GM18870 (cell line): ENCODE measurements at regions not wholly inside any gene's neighbourhood (a gene's known extent, or its start where the extent isn't known, plus 50 kb on each side); places are given as distances from the start of the nearest gene placed in this dataset.

Experiments used
- ATAC-seq: cut with Tn5 transposase; IDR thresholded peaks from one replicate; pipeline ENCODE4 v1.9.1; 2021; ENCODE audit warnings: moderate library complexity; ENCODE audit not compliant: unreplicated experiment

DNA sequence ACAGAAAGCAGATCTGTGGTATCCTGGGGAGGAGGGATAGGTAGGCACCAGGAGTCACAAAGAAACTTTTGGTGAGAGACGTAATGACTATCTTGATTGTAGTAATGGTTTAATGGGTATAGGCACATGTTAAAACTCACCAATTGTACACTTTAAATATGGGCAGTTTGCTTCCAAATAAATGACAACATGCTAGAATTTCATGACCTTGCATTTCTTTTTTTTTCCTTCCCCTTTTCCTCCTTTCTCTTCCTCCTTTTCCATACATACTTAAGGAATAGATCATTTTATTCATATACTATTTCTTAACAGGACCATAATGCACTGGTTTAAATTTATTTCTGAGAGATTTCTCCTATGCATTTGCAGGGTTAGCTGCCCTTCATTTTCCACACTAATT lies 341.8 kb downstream of the TMEM182 start:
- ATAC-seq: no peak

DNA sequence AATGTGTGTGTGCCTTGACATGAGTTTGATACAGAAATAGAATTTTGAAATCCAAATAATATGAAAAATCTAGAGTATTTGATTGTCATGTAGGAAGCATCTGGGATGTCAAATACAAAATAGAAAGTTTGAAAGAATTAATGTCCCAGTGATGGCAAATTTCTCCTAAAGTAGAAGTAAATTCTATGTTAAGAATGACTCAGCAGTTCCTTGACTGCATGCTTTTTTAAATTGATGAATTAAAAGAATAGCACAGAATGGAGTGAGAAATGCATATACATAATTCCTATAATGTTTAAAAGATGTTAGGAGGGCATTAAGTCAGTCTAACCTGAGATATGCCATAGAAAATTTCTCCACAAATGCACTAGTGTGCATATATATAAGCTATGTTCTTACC lies 357.5 kb downstream of the TMEM182 start:
- ATAC-seq: no peak

DNA sequence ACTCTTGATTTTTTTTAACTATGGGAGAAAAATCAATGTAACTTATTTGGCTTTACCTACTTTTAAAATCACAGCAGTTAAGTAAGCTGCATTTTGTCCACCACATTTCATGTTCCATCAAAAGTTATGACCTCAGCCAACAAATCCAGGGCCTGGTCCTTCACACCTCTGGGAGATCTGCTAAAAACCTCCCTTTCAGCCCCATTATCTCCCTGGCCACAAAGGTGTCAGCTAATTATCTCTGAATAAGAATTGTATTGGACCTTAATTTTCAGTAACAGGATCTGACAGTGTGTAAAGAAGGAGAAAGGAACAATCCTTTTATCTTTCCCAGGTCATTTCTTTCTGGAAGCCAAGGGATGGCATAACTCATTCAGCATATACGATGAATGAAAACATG lies 359.3 kb downstream of the TMEM182 start:
- no peak for ATAC-seq

DNA sequence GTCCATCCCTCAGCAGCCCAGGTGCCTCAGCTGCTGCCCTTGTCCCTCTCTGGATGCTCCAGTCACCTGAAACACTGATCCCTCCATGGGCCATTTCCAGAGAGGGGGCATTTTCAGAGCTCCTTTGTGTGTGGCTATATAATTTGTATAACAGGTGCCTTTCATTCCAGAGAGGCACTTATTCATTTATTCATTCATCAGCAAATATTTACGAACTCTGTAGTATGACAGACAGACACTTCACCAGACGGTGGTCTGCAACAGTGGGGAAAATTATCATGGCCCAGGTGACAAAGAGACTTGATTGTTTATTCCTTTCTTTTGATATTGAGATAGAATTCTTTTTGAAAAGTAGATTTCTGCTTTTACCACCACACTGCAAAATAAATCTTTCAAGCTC lies 361.7 kb downstream of the TMEM182 start:
- ATAC-seq: no peak

DNA sequence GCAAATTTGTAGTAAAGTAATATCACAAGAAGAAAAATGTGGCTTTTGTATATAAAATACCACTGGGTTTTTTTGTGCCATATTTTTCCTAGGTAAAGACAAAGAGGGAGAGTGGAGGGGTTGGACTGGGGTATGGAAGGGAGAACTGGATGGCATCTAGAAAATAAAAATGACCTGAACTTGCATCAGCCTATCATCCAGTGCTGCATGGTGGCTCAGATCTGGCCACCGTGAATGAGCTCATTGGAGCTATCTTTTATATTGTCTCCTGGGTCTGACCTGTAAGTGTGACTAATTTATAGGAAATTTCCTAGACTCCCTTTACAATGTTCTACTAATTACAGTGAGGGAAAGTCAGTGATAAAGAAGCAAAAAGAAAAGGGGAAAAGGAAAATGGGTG lies 369.0 kb downstream of the TMEM182 start:
- no peak for ATAC-seq

DNA sequence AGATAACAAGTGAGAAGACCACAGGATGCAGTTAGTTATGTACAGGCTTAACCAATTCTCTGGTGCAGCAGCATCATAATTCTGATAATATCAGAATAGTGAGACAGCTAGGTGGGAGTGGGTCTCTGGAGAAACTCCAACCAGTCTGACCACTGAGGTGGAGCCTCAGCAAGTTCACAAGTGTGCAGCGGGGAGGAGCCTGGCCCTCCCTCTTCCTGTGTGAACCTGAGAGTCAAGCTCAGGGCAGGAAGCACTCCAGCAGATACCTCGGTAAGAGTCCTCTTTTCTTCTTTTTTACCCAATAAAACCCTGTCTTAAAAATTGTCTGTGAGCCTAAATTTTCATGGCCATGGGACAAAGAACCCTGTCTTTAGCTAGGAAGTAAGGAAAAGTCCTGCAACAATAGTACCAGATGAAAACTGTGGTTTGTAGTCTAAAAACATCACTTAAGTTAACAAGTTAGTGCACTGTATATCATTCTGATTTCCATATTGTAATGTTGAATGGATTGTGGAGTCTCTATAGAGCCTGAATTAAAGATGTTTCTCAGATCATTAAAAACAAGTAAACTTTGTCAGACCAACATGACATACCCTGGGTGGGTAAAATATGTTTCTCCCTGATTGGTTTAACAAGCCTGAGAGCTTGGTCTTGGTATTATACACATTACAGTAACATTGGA lies 370.8 kb downstream of the TMEM182 start:
- ATAC-seq: peak; percentile 84

DNA sequence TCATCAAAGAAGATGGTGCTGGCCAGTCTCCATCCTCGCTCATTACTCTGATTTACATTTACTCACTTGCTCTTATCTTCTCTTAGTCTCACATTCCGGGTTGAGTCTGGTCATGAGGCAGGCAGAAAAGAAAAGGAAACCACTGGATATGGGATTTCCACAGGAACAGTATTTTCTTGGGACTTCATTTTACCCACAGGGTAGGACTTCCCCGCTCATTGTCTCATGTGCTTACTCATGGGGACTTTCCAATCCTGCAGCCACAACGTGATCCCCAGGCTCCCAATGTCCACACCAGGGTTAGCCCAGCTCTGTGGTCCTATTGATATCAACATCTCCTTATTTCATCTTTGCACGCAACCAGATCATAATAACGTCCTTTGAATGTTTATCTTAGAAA lies 373.8 kb downstream of the TMEM182 start:
- ATAC-seq: no peak

DNA sequence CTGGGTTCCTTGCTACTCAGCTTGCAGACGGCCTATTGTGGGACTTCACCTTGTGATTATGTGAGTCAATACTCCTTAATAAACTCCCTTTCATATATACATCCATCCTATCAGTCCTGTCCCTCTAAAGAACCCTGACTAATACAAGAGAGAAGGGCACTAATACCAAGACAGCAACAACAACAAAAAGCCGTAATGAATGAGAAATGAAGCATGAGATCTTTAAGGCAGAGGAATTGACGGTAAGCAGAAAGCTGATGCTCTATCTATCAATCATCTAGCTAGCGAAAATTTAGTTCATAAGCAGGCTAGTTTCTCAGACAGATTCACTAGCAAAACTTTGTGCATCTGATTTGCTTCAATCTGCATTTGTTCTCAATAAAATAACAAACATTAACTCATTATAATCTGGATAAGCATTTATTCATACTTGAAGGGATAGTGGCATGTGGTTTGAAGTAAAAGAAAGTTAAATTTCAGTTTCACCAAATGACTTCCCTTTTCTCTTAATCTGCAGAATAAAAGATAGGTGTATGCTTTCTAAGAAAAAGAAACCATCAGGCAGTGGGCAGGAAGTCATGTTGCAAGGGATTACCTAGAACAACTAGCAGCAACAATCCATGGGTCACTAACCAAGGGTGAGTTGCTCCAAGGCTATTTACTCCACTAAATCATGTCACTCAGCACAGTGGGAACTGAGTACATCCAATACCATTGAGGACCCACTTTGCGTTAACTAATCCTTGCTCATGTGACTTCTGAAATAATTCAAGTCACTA lies 376.5 kb downstream of the TMEM182 start:
- peak; percentile 73 for ATAC-seq

DNA sequence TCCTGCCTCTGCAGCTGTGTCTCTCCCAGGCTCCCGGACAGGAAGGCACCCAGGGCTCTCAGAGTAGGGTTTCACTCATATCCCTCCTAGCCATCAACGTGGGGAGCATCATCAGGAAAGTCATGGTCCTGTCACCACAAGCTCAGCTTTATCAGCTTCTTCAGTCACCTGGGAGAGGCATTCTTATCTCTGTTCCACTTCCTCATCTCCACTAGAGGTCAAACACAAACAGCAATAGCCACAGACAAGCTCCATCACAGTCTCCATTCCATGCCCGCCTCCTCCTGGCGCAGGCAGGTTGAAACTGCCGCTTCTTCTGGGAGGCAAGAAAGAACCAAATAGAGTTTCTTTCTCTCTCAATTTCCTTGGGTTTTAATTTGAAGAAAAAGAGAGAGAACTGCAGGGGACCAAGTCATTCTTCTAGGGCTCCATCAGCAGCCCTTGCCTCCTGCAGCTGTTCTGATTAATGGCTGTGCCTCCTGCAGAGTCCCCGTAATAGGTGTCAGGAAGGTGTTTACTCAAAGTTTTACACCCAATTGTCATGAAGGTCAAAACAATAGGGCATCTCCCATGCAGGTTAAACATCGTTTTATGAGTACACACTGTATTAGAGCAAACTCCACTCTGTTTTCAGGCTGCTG lies 377.9 kb downstream of the TMEM182 start:
- ATAC-seq: no peak

DNA sequence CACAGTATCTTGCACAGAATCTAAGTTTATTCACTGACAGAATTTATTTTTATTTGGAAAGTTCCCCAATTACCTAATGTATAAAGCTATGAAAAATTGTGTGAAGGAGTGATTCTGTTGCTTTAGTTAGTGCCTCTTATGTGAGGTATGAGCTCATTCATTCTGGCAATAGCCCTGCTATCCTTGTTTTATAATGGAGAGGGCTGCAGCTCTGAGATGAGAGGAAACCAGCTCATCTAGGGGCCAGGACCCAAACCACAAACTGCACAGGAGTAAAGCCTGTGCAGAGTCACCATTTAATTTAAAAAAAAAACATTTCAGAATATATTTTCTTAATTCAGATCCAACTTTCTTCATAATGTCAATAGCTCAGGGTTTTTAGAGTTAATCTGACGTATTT lies 383.0 kb downstream of the TMEM182 start:
- ATAC-seq: no peak

DNA sequence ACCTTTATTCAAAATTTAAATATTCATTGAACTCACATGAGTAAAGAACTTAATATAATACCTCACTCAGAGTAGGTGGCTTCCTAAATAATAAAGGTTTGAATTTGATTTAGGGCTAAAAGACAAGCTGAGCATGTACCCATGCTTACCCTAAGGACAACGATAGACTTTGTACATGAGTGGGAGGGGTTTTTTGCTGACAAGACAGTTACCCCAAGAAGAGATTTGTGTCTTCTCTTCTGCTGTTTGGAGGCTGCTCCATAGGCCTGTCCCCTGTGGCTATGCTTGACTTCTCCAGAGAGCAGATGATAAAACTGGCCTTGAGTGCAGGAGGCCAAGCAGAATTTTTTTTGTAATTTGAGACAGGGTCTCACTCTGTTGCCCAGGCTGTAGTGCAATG lies 383.9 kb downstream of the TMEM182 start:
- no peak for ATAC-seq

DNA sequence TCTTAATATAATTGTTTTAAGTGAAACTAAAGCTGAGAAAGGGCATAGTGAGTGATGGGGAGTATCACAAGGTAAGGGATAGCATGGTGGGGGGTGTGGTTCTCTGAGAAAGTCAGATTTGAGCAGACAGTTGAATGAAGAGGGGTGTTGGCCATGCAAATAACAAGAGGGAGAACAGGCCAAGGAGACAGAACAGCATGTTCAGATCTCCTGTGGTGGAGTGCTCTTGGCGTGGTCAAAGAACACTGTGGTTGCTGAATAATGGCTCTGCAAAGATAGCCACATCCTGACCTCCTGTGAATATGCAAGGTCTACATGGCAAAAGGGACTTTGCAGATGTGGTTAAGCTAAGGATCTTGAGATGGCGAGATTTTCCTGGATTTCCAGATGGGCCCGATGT lies 389.2 kb downstream of the TMEM182 start:
- ATAC-seq: no peak

DNA sequence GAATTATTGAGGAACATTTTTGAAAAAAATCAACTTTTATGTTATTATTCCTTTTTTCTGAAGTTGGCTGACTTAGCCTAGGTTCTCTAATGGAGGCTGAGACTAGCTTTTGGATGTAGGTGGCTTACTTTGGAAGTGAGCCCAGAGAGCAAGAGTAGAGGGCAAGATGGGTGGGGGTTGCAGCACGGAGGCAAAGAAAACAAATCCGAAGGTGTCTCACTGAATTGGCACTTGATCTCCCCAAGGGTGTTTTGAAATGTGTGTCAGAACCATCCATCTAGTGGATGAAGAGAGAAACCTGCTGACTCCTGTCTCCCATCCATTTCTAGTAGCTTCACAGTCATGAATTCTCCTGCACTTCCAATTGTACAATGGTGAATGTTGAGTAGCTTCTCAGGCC lies 390.7 kb downstream of the TMEM182 start:
- ATAC-seq: no peak

DNA sequence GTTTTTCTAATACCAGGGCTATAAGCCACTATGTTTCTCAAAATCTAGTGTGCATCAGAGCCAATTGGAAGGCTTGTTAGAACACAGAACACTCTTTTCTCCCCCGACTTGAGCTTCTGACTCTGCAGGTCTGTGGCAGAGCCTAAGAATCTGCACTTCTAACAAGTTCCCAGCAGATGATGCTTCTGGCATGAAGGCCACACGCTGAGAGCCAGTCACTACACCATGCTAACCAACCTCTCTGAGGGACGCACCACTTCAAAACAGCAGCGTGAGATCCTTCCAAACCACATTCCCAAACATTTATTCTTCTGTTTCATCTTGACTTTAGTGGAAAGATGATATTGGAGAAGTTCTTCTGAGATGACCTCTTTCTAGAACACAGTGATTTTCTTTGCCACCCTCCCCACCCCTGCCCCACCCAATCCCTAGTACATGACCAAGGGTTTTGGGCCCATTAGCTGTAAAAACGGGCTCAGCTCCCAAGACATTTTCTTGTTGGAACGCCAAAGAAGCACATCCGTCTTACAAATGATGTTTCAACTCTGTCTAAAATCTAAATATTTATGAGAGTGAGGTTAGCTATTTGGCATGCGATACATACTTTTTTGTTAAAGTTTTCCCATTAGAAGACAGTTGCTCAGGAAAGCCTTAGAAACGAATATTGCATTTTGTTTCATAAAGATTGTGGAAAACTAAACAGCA lies 391.9 kb downstream of the TMEM182 start:
- no peak for ATAC-seq

DNA sequence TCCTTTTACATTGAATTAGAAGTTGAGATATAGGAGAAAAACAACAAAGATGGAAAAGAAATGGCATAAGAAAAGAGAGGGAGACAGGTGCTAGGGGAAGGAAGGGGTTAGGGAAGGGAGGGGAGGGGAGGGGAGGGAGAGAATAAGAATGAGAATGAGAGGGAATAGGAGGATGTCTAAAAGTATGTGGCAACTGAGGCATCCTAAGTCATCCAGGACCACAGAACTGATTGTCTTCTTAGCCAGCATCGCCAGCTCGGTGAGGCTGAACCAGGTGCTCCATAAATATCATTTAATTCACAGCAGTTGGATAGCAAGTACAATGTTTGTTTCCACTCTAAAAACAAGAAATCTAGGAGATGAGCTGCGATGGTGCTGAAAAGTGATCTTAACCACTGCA lies 393.5 kb downstream of the TMEM182 start:
- ATAC-seq: no peak

DNA sequence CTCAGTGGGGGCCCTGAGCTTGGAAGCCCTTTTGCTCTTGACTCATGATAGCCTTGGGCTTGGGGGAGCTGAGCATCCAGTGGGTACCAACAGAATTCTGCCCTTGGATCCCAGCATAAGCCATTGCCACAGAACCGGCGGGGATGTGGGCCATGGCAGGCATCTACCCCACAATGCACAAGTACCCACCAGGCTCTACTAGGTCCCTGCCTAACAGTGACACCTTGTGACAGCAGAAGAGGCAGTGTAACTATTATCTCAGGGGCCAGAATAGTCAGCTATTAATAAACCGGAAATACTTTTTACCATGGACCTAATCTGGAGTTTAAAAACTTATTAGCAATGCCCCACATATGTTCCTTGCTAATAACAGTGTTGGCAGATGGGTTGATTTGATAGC lies 397.2 kb downstream of the TMEM182 start:
- no peak for ATAC-seq

DNA sequence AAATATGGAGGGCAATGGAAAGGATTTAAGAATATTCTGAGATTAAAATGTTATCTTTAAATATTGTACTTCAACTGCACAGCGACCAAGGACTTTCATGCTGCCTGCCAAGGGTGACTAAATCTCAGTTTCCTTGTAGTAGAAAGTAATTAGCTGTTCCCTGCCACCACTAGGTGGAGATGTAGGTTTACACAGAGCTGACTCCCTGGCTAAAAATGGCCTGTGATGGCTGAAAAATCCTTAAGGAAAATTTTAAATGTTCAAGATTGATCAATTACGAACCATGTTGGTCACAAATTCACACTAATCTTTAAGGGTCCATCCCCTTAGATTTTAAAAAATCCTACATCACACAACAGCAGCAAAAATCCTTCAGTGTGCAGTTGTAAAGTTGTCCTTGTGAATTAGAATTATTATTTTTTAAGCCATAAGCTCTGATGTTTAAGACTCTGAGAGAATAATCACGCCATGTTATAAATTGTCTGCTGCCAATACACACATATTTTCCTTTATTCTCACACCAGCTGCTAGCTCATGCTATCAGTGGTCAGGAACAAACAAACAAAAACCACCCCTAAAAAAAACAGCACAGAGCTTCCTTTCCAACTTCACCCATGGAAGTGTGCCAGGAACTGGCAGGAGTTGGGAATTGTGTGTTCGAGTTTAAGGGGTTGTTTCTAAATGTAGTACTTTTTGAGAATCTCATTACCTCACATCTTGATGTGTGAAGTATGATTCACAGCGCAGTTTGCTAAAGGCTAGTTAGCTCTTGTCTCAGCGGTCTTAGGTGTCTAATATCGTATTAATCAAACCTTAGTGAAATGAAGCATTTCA lies 399.8 kb downstream of the TMEM182 start:
- ATAC-seq: peak; percentile 66

DNA sequence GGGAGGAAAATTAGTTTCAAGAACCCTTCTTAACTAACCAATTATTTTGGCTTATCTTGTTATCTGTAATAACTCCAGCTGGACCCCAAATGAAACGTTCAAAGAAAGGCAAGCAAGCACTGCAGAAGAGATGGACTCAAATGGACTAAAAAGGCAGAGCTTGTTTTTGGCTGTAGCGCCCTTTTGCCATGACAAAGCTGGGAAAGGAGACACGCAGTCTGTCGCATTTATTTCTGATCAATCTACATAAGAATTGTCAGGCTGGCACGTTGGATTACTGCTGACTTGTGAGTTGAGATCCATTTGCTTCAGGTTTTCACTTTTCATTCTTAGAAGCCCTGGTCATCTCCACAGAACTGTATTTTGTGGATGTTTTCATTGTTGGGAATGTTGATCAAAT lies 402.9 kb downstream of the TMEM182 start:
- no peak for ATAC-seq

DNA sequence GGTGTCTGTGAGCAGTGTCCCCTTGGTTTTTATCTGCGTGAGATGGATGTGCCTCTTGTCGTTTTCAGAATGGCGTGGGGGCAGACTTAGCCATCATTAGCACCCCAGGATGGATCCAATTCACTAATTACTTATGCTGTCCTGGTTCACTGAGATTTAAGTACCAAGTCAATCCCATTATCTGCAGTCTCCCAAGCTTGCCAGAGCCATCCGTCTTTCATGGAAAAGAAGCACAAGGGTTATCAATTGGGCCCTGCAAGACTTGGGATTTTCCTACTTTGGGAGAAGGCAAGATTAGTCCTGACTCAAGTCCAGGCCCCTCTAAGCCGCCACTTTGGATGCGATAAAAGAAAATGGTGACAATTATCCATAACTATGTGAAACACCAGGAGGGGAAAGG lies 404.0 kb downstream of the TMEM182 start:
- ATAC-seq: no peak

DNA sequence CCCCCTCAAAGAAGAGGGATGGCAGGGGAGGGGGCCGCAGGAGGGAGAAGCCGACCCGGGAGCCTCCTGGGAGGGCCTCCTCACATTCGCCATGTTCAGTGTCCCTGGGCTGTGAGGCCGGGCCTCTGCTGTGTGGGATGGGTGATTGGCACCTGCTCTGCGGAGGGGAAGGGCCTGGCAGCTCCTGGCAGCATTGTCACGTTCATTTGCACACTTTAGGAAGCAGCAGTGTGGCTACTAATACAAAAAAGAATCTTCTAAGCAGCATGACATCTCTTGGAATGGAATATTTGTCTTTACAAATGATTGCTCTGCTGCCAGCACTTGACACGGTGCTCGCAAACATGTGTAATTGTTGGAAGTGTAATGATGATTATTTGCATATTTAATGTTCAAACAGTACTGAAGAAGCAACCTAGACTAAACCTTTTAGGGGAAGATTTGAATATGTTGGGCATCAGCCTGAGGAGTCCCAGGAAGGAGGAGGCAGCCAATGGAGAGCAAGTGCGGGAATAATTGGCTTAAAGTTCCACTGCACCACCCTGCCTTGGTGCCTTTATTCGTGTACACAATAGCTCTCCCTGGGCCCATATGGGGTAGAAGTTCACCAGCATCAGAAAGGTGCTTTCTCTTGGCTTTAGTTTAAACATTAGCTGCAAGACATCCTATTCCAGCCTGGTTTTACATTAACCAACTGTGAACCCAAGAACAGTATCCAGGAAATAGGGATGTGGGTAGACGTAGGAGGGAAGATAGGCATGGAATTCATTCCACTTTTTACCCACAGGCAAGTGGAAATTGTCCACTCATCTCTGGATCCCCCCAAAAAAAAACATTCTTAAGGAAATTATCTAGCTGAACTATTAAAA lies 404.9 kb downstream of the TMEM182 start:
- no peak for ATAC-seq
